Non-pigmented ciliary epithelial cell (primary cell): ENCODE measurements at regions not wholly inside any gene's neighbourhood (a gene's known extent, or its start where the extent isn't known, plus 50 kb on each side); places are given as distances from the start of the nearest gene placed in this dataset.
"Not testable (repeated sequence)": the region's sequence is repeated elsewhere in the genome, so short reads cannot be mapped to it uniquely, and the experiment has no call there.

Experiments used
- DNase-seq: peaks from one replicate; pipeline ENCODE4 v3.0.0-alpha.2; 2010; ENCODE audit warnings: low read depth

DNA sequence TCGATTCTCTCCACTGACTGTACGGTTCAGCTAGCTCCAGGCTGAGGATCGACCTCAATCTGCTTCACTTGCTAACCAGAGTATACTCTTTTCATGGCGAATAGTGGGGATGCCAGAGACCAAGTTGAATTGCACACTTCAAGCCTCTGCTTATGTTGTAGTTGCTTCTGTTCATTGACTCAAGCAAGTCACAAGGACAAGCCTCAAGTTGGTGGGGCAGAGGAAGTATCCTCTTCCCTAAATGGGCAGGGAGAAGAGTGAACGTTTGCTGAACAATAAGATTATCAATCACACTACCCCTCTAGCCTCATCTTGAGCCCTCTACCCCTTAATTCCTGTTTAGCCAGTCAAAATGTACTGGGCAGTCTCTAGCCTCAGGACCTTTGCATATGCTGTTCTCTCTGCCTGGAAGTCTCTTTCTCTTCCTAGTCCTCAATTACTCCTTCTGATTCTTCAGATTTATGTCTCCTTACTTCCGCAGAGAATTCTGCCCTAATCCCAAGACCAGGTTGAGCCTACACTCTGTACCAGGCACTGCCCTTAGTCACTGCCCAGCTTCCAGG lies 390.4 kb upstream of the PROK2 start:
- DNase-seq, result no peak

DNA sequence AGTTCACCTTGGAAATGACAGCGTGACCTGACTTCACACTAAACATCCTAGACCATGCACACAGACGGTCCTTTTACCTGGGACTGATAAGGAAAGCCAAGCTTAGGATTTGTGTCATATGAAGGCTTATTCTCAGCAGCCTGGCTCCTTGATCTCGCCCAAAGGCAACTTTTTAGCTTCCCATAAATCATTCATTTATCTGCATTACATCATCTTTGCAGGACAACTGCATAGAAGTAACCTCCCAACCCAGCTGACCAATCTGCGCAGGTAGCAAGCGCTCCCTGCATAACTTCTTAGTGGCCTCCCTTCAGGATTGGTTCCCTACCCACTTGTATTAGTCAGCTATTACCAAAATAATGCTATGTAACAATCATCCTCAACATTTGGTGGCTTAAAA lies 389.9 kb upstream of the PROK2 start:
- DNase-seq, result no peak

DNA sequence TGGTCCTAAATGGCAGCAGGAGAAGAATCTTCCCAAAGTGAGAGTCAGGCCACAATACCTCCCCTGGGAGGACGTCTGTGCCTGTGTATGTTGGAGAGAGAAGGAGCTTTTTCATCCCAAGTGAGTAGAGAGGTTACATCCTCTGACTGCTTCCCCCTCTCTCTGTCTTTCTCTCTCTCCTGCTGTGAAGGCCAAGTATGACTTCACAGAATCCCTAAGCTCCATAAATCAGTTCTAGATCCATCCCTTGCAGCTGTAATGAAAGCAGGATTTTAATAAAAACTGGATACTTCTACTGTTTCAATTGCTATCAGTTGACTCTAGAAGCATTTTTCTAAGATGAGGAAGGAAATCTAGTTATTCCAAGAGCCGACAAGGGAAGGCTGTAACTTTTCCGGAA lies 389.1 kb upstream of the PROK2 start:
- DNase-seq, result no peak

DNA sequence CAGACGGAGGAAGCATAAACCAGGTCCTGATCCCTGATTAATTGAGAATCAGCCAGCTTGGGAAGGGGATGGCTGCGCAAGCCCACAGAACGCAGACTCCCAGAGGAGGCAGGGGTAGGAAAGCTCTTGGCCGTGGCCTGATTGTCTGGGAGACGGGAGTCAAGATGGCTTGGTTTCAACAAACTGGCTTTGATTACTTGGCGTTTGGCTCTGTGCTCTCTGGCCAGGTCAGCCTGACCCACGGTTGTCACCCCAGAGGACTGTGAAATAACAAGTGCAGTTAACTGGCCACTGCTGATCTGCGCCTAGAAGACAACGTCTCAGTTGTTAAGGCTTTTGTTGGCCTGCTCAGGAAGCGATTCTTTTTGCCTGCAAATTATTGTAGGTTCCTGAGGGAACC lies 387.0 kb upstream of the PROK2 start:
- no peak for DNase-seq

DNA sequence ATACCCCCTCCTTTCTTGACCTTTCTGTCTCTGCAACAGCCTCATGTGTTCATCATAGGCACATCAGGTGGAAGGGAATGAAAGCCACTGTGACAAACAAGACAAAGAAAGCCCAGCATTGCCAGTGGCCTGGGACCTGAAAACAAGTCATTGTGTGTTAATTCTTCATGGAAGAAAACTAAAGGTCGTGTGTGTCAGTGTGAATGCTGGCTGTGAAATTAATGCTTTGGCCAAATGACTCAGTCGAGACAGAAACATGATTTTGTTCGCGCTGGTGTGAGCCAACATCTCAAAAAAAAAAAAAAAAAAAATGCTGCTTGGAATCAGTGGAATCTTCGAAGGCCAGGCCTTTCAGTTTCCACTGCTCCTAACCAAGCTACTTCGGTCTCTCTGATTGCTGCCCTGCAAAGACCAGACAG lies 386.5 kb upstream of the PROK2 start:
- no peak for DNase-seq

DNA sequence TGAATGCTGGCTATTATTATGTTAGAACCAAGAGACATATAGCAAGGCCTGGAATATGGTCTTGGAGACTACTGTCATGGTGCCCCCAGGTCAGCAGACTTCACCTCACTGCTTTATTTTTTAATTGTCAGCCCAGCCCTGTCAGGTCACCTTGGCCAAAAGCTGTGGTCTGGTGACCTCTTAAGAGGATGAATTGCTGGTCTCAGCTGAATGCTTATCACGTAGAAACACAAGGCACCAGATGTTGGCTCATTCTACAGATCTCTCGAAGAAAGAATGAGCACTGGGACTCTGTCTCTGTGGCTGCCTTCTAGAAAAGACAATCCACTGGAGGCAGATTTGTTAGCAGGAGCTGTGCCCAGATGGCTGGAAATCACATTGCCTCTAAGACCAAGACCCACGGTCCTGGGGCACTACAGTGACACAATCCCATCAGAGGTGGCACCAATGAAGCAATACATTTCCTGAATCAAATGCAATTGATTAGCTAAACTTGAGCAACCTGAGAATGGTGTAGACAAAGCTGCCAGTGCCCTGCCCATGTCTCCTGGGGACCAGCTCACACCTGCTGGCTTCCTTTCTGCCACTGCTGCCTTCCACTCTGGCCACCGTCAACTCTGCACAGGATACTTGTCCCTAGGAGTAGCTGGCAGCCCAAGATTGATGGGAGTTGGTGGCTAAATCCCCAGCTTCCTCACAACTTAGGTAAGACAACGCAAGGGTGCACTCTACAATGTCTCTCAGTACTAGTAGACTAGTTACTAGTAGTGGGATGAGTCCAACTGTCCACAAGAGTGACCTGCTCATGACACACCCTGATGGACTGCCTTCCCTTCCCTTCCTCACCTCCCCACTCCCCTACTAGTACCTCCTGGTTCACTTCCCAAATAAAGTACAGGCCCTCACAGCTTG lies 384.9 kb upstream of the PROK2 start:
- no peak for DNase-seq

DNA sequence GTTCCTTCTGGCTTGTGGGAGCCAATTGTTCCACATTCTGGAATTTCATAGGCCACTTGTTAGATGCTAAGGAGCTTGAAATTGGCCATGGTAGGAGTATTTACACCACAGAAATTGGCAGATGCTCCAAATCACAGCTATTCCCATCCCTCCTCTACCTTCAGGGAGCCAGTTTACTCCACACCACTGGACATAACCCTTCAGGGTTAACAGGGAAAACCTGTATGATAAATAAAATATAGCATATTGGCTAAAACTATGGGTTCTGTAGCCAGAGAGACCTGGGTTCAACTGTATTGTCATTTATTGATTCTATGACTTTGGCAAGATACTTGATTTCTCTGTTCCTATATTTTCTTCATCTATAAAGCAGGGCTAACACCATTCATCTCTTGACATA lies 384.2 kb upstream of the PROK2 start:
- DNase-seq, result no peak

DNA sequence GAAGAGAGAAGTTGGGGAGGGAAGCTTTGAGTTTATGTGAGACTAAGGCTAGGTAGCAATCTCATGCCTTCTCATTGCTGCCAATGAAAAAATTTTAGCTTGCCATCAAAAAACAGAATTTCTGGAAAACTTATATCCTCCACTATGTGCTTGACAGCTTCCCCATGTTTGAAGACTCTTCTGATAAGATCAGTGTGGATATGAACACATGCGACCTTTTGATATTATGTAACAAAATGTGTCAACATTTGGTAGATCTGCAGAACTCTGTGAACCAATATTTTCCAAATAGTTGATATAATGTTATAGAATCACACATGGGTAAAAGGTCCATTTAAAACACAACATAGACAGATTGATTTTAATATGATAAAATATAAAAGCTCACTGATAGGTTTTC lies 380.9 kb upstream of the PROK2 start:
- DNase-seq, result no peak

DNA sequence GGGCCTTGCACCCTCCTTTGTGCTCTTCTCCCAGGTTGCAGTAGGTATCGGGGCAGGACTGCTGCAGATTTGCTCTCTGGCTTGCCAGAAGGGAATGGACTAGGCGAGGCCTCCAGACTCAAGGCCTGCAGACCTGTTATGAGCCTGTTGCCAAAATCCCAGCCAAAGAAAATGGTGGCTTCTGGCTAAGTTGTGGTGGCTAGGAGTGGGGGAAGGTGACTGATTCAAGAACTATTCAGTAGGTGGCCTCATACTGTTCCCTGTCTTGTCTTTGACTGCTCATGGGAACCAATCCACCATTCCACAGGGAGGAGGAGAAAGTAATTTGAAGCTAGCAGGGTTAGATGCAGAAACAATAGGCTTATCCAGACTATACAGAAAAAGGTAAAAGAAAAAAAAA lies 380.4 kb upstream of the PROK2 start:
- no peak for DNase-seq

DNA sequence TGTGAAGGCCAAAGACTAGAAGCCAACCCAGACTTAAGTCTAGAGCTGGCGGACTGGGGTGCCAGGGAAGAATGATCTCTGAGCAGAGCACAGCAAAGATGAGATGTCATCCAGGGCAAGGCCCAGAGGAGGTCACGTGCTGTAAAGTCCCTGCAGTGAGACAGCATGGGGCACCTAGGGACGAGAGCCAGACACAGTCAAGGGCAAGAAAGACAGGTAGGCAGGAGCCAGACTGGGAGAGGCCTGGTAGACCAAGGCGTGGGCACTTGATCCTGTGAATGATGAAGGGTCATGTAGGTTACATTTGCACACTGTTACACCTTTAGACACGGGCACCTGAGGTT lies 379.7 kb upstream of the PROK2 start:
- no peak for DNase-seq

DNA sequence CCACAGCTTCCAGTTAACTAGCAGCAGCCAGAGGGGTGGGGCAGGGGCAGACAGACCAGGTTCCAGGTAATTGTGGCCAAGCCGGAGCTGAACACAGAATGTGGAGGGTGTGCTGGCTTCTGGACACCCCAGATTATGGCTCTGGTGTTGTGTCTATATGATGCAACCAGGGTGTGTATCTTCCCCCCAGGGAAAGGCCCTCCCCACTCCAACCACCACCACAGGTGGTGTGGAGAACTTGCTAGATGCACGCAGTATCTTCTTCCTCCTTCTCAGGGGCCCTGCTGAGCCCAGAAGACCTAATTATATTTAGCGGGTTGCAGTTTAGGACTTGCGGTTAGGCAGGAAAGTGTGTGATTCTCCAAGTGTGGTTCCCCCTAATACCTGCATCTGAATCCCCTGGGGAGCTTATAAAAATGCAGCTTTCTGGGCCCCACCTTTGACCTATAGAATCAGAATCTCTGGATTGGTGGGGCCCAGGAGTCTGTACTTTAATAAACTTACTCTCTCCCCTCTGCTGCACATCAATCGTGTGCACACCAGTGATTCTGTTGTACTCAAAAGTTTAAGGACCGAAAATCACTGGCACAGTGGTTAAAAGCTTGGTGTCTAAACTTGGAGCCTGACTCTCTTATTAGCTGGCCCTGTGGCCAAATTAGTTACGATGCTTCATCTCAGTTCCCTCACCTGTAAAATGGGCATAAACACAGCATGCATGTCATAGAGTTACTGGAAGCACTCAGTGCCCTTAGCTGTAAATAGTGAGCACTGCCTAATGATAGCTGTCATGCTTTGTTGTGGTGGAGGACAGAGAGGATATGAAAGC lies 379.1 kb upstream of the PROK2 start:
- no peak for DNase-seq

DNA sequence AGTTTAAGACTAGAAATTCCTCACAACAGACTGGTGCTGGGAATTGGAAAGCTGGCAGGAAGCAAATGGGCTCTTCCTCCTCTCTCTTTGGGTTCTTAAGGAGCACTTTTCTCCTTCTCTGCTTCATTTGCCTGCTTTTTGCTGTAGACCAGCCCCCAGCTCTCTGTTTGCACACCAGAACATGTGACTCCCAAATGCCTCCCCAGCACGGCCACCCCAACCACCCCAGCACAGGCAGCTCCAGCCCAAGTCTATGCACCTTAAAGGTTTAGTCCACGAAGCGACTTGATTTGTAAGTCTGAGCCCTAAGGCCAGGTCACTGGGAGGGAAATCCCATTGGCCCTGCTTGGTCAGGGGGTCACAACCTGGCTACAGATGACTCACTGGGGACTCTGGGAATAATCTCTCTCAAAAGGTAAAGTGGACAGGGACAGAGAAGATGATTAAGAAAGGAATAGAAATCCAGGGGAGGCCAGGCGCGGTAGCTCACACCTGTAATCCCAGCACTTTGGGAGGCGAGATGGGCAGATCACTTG lies 377.8 kb upstream of the PROK2 start:
- DNase-seq, result no peak

DNA sequence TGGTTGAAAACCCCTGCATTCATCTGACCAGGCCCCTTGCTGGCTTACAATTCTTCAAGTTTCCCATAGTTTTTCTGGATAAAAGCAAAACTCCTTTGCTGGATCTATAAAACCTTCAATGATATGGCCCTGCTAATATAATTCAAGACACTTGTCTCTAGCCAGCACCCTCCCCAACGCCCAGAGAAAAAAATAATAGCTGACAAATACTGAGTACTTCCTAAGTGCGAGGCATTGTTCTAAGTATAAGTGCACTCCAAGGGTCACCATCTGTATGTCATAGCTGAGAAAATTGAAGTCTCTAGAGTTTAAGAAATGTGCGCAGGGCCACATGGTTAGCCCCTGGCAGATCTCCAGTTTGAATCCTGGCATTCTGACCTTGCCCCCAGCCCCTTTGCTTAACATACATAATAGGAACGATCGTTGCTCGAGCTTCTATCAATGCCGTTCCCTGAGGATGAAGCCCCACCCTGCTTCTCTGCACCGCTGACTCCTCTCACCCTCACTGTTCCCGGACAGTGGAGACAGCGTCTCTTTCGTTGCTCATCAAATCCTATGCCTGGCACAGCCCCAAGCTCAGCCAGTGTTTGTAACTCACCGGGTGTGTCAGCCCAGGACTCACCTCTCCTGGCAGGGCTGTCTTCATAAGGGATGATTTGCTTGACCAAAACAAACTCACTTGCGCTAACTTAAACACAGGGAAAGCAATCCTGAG lies 377.1 kb upstream of the PROK2 start:
- DNase-seq, result no peak

DNA sequence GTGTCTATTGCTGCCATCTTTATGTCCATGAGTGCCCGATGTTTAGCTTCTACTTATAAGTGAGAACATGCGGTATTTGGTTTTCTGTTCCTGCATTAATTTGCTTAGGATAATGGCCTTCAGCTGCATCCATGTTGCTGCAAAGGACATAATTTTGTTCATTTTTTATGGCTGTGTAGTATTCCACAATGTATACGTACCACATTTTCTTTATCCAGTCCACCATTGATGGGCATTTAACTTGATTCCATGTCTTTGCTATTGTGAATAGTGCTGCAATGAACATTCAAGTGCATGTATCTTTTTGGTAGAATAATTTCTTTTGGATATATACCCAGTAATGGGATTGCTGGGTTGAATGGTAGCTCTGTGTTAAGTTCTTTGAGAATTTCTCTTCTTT lies 376.3 kb upstream of the PROK2 start:
- DNase-seq, result not testable (repeated sequence)

DNA sequence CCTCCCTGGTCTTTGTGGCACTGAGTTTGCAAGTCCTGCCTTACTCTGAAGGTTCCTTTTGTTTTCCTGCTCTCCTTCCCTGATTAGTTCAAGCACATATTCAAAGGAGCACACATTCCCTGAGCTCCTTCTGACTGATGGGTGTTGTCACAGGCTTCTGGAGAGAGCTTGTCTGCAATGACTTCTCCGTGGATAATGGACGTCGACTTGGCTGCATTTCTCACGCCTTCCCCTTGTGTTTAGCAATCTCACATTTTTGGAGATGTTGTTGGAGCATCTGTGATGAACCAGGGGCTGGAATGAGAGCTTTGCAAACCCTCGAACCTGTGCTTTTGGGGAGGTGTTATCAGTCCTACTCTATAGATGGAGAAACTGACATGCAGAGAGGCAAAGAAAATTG lies 375.4 kb upstream of the PROK2 start:
- no peak for DNase-seq

DNA sequence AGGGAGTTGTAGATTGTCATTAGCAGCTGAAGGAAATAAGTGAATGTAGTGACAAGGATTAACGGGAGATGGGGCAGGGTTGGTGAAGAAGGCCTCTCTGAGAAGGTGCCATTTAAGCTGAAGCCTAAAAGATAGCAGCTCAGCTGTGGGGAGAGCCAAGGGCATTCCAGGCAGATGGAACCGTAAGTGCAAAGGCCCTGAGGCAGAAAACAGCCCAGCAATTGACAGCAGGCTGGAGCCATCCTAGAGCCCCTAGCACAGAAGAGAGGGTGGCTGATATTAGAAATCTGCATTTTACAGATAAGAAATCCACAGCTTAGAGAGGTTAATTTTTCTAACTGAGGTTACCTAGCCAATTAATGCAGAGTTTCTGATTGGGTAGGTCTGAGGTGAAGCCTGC lies 374.5 kb upstream of the PROK2 start:
- no peak for DNase-seq

DNA sequence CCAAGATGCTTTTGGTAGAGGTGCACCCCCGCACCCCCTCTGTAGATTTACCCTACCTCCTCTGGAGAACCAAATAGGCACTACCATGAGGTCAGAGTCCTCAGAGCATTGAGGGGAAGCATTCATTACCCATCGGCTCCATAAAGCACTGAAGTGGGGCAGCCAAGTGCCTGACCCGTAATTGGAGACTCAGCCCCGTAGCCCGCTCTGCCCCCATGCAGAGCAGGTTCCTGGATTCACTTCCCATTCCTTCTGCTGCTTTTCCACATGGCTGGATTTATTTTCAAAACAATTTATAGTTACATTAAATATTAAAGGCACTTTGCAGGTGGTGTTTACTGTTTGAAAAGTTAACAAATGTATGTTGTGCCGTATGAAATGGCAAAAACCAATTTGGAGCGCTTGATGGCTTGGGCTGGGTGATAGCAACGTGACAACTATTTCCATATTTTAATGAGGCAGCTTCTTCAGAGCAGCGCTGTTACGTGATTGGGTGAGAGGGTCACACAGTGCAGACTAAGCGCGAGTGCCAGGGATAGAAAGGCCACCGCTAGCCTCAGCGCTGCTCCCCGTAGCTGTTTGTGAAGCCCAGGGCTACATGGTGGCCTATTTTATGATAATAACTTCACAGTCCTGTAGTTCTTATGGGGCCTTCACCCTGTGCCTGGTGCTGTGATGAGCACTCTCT lies 373.8 kb upstream of the PROK2 start:
- DNase-seq, result no peak

DNA sequence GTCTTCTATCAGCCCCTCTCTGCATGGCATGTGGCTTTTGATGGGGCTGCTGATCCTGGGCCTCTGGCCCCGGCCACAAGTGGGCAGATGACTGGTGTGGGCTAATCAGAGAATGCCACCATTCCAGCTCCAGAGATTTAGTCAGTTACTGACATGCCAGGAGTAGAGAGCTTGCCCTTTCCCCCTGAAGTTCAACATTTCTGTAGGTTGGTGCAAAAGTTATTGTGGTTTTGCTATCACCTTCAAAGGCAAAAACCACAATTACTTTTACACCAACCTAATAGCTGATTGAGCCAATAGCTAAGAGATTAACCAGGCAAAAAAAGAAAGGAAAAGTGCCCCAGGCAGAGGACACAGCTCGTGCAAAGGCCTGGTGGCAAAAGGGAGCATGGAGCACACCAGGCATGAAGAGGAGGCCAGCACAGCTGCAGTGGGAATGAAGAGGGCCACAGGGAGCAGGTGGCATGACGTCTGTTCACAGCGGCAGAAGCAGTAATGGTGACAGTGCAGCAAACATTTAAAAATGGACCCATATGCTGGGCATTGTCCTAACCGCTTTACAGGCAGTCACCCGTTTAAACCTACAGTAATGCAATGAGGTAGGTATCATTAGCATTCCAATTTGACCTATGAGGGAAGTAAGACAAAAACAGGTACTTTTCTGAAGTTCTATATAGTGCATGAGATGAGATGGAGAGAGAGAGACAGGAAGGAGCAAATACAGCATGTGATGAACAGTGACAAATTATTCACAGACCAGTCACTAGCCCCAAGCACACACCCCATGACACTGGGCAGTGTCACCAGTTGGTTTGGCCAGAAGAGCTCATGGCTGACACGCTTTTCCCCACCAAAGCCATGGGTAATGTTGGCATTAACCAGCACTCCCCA lies 373.0 kb upstream of the PROK2 start:
- no peak for DNase-seq

DNA sequence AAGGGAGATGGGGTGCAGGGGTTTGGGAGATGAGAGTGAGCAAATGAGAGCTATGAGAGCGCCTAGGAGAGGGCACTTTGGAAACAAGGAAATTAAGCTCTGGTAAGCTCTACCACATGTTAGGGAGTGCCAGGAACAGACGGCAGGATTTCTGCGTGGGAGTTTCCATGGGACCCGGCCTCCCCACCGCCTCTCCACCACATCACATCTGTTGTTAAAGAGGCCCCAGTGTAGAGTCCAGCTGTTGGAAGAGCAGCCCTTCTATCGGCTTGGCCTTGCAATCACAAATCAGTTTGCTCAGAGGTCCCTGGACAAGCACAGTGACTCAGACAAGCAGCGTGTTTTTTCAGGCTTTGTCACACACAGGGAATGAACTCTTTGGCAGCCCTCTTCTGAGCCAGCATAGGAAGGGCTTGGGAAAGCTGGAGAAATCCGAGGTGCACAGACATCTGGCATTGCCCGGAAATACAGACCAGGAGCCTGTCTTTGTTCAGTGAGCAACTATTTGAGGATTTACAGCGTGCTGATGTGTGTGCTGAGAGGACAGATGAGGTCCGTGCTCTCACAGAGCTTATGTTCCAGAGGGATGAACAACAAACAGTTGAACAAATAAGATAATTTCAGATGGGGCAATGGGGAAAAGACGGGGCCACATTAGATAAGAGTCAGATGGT lies 370.6 kb upstream of the PROK2 start:
- peak; percentile 83 for DNase-seq
